GM13976 (cell line): ENCODE measurements at regions not wholly inside any gene's neighbourhood (a gene's known extent, or its start where the extent isn't known, plus 50 kb on each side); places are given as distances from the start of the nearest gene placed in this dataset.

ENCODE experiments used
- DNase-seq: peaks from one replicate; pipeline ENCODE4 v3.0.0; 2012; ENCODE audit warnings: low spot score
- CTCF ChIP-seq: IDR thresholded peaks from 2 replicates; pipeline ENCODE4 v1.5.1; 2012; ENCODE audit warnings: borderline replicate concordance, mild to moderate bottlenecking; ENCODE audit not compliant: insufficient read depth; ENCODE audit errors: extremely low read depth, missing control alignments, control extremely low read depth
- in situ Hi-C: fragments of 300-500 bp; cut with MboI; formaldehyde crosslinking; loops from one replicate; pipeline ENCODE4 v1.12.0; 2022; ENCODE audit warnings: low sequenced_read_pairs, mixed read lengths, inconsistent platforms; ENCODE audit not compliant: unreplicated experiment

GRCh38 chr18:70636991-70637390, 348.1 kb downstream of the SOCS6 start:
- in situ Hi-C loops = no loop called here
- DNase-seq = no peak
- no peak for TF ChIP-seq CTCF

GRCh38 chr18:70634576-70635147, 345.8 kb downstream of the SOCS6 start:
- in situ Hi-C loops = no loop called here
- no peak for DNase-seq
- no peak for TF ChIP-seq CTCF

GRCh38 chr18:70627182-70627802, 338.4 kb downstream of the SOCS6 start:
- TF ChIP-seq CTCF = no peak
- in situ Hi-C loops = no loop called here
- no peak for DNase-seq

GRCh38 chr18:70622622-70623419, 334.0 kb downstream of the SOCS6 start:
- DNase-seq = no peak
- in situ Hi-C loops = no loop called here
- TF ChIP-seq CTCF = no peak

GRCh38 chr18:70621710-70622109, 332.9 kb downstream of the SOCS6 start:
- TF ChIP-seq CTCF = no peak
- DNase-seq = no peak
- in situ Hi-C loops = no loop called here

- DNase-seq = no peak
- in situ Hi-C loops = no loop called here
- no peak for TF ChIP-seq CTCF
Observed at GRCh38 chr18:70620837-70621612, 332.2 kb downstream of the SOCS6 start.
